Endodermal cell (in vitro differentiated cells): ENCODE measurements at regions not wholly inside any gene's neighbourhood (a gene's known extent, or its start where the extent isn't known, plus 50 kb on each side); places are given as distances from the start of the nearest gene placed in this dataset.

ENCODE experiments used
- DNase-seq: peaks from one replicate; pipeline ENCODE4 v3.0.0-alpha.2; 2017
- H3K27ac ChIP-seq: 2 replicates; pipeline ENCODE4 v1.5.1; 2013; ENCODE audit warnings: mild to moderate bottlenecking, low read depth, low read length, moderate library complexity
- H3K27me3 ChIP-seq: 2 replicates; pipeline ENCODE4 v1.6.1; 2013; ENCODE audit warnings: mild to moderate bottlenecking, low read length, moderate library complexity; ENCODE audit not compliant: insufficient read depth, control insufficient read depth, poor library complexity, severe bottlenecking
- H3K36me3 ChIP-seq: 2 replicates; pipeline ENCODE4 v1.7.0; 2013; ENCODE audit warnings: mild to moderate bottlenecking, low read length, moderate library complexity; ENCODE audit not compliant: control insufficient read depth, insufficient read depth
- H3K4me1 ChIP-seq: one replicate; pipeline ENCODE4 v1.7.0; 2013; ENCODE audit warnings: low read length; ENCODE audit not compliant: control insufficient read depth, insufficient read depth
- H3K4me3 ChIP-seq: 2 replicates; pipeline ENCODE4 v1.5.1; 2013; ENCODE audit warnings: mild to moderate bottlenecking, low read length, moderate library complexity
- H3K9ac ChIP-seq: 2 replicates; pipeline ENCODE4 v1.6.1; 2013; ENCODE audit warnings: mild to moderate bottlenecking, low read length, moderate library complexity; ENCODE audit not compliant: poor library complexity, severe bottlenecking; ENCODE audit errors: extremely low read depth
- H3K9me3 ChIP-seq: 2 replicates; pipeline ENCODE4 v1.6.1; 2013; ENCODE audit warnings: mild to moderate bottlenecking, low read length, moderate library complexity; ENCODE audit not compliant: control insufficient read depth
- H3K27ac Mint-ChIP-seq: 2 replicates; pipeline ENCODE4 v1.8.0; 2020; ENCODE audit warnings: mixed read lengths
- H3K27me3 Mint-ChIP-seq: 2 replicates; pipeline ENCODE4 v1.8.0; 2021; ENCODE audit warnings: mild to moderate bottlenecking, mixed read lengths; ENCODE audit not compliant: insufficient read depth
- H3K36me3 Mint-ChIP-seq: 2 replicates; pipeline ENCODE4 v1.8.0; 2020; ENCODE audit warnings: low read depth, mixed read lengths
- H3K4me1 Mint-ChIP-seq: 2 replicates; pipeline ENCODE4 v1.8.0; 2020; ENCODE audit warnings: mixed read lengths
- H3K4me3 Mint-ChIP-seq: 2 replicates; pipeline ENCODE4 v1.8.0; 2020; ENCODE audit warnings: mild to moderate bottlenecking, moderate library complexity, mixed read lengths
- H3K9me3 Mint-ChIP-seq: 2 replicates; pipeline ENCODE4 v1.8.0; 2020; ENCODE audit warnings: mild to moderate bottlenecking, mixed read lengths
- CTCF ChIP-seq: fragments of 200-600 bp; sonication (generic); conservative IDR thresholded peaks from 2 replicates; pipeline ENCODE4 v1.5.0; 2021; ENCODE audit warnings: antibody characterized with exemption, mild to moderate bottlenecking
- WGBS, 2 experiments: methylation state at CpG; one replicate each; pipeline versions ENCODE4 v1.1.5 to v1.1.7; 2013; ENCODE audit warnings: missing lambda C conversion rate in 2 of 2, mixed read lengths in 1 of 2; ENCODE audit not compliant: insufficient coverage in 1 of 2, insufficient read length in 1 of 2; 5-methylcytosine and 5-hydroxymethylcytosine counted together

- Histone ChIP-seq H3K36me3 (no peaks in the 10 kb centered on the region), H3K27ac (no peak overlapping the region), H3K4me3 (no peak overlapping the region), H3K4me1 (no peaks in the 10 kb centered on the region), H3K9me3 (peaks cover 4% of the 10 kb centered on the region), H3K27me3 (peaks cover 23% of the 10 kb centered on the region), H3K9ac (no peak overlapping the region)
- WGBS, 2 experiments, result 79% methylated on average over 5 of the region's 5 CpGs; no CpG with 5 or more reads in 1 of the 2 experiments
- H3K27ac Mint-ChIP-seq, result no peak overlapping the region
- peak; percentile 43 for TF ChIP-seq CTCF
- no peak overlapping the region for H3K4me3 Mint-ChIP-seq
- peaks cover 17% of the 10 kb centered on the region for H3K27me3 Mint-ChIP-seq
- no peak for DNase-seq
- no peaks in the 10 kb centered on the region for H3K36me3 Mint-ChIP-seq
- H3K9me3 Mint-ChIP-seq, result peaks cover 6% of the 10 kb centered on the region
- H3K4me1 Mint-ChIP-seq, result no peaks in the 10 kb centered on the region
Observed at GRCh38 chr1:14111121-14111520, 411.1 kb downstream of the PRDM2 start.

GRCh38 chr1:14112613-14113012, 412.6 kb downstream of the PRDM2 start:
- 89 to 100% methylated on average over 1 of the region's 1 CpG for WGBS, 2 experiments
- peaks cover 18% of the 10 kb centered on the region for H3K9me3 Mint-ChIP-seq

GRCh38 chr1:14113271-14113670, 413.3 kb downstream of the PRDM2 start:
- peaks cover 7% of the 10 kb centered on the region for H3K9me3 ChIP-seq
- H3K9me3 Mint-ChIP-seq, result peaks cover 18% of the 10 kb centered on the region
- H3K27ac Mint-ChIP-seq, result no peak overlapping the region
- no peak overlapping the region for H3K4me3 Mint-ChIP-seq
- H3K36me3 ChIP-seq, result no peaks in the 10 kb centered on the region
- 86 to 89% methylated on average over 9 of the region's 9 CpGs for WGBS, 2 experiments
- H3K27me3 ChIP-seq, result peaks cover 19% of the 10 kb centered on the region
- H3K9ac ChIP-seq, result no peak overlapping the region
- no peaks in the 10 kb centered on the region for H3K4me1 ChIP-seq
- no peak overlapping the region for H3K27ac ChIP-seq
- no peak overlapping the region for H3K4me3 ChIP-seq
- no peak for DNase-seq
- TF ChIP-seq CTCF, result no peak
- no peaks in the 10 kb centered on the region for H3K36me3 Mint-ChIP-seq
- peaks cover 10% of the 10 kb centered on the region for H3K27me3 Mint-ChIP-seq
- no peaks in the 10 kb centered on the region for H3K4me1 Mint-ChIP-seq

More at GRCh38 chr1:14112613-14113012, 412.6 kb downstream of the PRDM2 start:
- DNase-seq, result no peak
- Mint-ChIP-seq H3K27me3 (peaks cover 10% of the 10 kb centered on the region), H3K4me1 (no peaks in the 10 kb centered on the region), H3K4me3 (no peak overlapping the region), H3K36me3 (no peaks in the 10 kb centered on the region), H3K27ac (no peak overlapping the region)
- Histone ChIP-seq H3K9me3 (peaks cover 7% of the 10 kb centered on the region), H3K27me3 (peaks cover 23% of the 10 kb centered on the region), H3K27ac (no peak overlapping the region), H3K4me3 (no peak overlapping the region), H3K9ac (no peak overlapping the region), H3K4me1 (no peaks in the 10 kb centered on the region), H3K36me3 (no peaks in the 10 kb centered on the region)
- no peak for TF ChIP-seq CTCF
